Activated CD4-positive, CD25-positive, alpha-beta regulatory T cell treated with anti-CD3 and anti-CD28 coated beads, Interleukin-2, amount 50 U/mL, for 72 hours (primary cell): ENCODE measurements at regions not wholly inside any gene's neighbourhood (a gene's known extent, or its start where the extent isn't known, plus 50 kb on each side); places are given as distances from the start of the nearest gene placed in this dataset.
"Not testable (repeated sequence)": the region's sequence is repeated elsewhere in the genome, so short reads cannot be mapped to it uniquely, and the experiment has no call there.

Source experiments
- DNase-seq: peaks from one replicate; pipeline ENCODE4 v3.0.0; 2021

GRCh38 chr13:30054546-30054945, 204.1 kb upstream of the UBL3 start:
- not testable (repeated sequence) for DNase-seq

DNA sequence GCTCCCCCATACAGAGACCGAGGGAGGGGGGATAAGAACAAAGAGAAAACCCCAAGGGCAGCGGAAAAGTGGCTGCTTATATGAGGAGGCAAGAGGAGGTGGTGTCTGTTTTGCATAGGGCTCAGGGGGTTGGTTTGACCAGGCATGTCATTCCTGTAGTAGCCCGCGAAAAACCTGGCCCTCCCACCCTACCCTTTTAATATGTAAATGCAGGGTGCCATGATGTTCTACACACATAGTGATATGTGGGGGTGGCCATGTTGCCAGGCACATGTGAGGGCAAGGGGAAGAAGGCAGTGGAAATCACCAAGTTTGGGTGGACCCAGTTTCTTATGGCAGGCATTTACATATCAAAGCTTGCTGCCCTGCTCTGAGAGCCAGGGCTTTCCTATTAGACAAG, 203.5 kb upstream of the UBL3 start:
- DNase-seq = no peak

- DNase-seq = no peak
These were observed 201.7 kb upstream of the UBL3 start for GRCh38 chr13:30052120-30052519.

DNA sequence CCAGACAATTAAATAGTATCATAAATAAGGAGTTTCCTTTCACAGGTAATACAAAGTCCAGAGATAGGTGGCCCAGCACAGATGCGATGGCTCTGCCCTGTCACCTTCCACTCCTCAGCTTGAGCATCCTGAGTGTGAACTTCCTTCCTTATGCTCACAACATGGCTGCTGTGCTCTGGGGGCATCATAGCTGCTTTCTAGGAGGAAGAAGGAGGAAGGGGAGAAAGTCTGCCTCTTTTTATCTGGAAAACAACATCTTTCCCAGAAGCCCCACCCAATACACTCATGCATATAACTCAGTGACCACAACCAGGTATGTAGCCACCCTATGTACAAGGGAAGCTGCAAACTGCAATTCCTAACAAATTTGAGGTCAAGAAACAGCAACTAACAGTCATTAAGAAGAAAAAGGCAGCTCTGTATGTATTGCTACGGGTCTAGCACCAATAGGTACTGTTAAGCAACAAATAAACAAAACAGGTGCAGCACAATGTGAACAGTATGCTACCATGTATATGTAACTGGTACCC, 201.2 kb upstream of the UBL3 start:
- no peak for DNase-seq

DNA sequence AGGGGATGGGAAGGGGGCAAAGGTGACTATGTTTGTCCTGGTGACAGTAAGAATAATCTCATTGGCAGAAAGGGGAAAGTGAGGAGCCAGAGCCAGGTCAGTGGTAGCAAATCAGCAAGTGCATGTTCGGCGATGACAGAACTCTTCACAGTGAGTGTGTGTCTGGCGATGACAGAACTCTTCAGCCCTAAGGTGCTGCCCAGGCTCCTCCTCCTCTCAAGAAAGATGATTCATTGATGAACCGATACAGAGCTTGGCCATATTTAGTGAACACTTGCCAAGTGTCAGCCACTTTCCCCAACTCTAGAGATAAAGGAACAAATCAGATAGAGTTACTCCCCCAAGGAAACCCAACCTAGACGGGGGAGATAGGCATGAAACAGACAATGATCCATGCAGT, 199.3 kb upstream of the UBL3 start:
- no peak for DNase-seq

DNA sequence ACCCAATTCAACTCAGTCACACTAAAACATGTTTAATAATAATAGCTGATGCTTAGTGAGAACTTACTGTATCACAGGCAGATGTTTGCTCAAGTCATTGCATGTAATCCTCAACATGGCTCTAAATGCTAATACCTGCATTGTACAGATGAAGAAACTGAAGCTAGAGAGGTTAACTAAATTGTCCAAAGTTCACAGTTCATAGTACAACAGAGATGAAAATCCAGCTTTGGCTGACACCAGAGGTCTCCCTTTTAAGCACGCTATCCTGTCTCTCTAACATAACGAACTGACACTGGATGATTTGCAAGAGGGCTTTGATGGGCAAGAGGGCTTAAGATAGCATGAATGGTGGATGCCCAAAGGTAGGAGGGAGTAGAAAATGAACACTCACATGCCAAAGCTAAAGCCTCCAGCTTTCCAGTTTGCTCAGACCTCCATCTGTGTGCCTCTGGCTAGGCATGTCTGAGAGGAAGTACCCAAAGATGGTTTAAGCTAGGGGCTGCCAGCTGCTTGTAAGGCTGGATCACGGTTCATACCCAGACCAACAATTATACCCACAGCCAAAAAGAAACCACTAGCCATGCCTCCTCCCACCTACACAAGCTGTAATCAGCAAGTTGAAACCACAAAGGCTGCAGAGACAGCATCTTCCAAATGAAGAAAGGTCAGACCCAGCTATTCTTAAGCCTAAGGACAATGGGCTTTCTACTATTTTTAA, 196.9 kb upstream of the UBL3 start:
- DNase-seq = no peak

- no peak for DNase-seq
These were observed 195.7 kb upstream of the UBL3 start for GRCh38 chr13:30045916-30046704.

DNA sequence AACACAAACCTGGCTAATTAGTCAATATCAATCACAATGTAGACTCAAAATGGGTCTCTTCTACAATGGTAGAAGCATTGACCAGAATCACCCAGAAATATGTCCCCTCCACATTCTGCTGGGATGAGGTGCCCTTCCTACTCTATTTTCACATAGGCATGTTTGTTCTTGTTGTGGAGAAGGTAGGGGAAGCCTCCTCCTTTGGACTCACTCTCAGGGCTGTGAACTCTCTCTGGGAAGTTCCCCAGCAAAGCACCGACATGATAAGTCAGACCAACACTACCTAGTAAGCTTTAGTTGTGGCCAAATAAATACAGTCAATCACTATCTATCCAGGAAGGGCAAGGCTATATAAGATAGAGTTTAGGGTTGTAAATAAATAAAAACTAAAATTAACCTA, 194.5 kb upstream of the UBL3 start:
- no peak for DNase-seq

DNA sequence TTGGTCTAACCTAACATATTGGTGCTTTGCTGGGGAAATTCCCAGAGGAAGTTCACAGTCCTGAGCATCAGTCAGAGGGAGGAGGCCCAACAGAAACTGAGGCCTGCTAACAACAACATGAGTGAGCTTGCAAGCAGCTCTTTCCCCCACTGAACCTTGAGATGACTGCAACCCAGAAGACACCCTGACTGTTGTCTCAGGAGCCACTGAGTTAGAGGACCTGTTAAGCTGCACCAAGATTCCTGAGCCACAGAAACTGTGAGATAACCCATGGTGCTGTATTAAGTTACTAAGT, 193.2 kb upstream of the UBL3 start:
- no peak for DNase-seq

DNA sequence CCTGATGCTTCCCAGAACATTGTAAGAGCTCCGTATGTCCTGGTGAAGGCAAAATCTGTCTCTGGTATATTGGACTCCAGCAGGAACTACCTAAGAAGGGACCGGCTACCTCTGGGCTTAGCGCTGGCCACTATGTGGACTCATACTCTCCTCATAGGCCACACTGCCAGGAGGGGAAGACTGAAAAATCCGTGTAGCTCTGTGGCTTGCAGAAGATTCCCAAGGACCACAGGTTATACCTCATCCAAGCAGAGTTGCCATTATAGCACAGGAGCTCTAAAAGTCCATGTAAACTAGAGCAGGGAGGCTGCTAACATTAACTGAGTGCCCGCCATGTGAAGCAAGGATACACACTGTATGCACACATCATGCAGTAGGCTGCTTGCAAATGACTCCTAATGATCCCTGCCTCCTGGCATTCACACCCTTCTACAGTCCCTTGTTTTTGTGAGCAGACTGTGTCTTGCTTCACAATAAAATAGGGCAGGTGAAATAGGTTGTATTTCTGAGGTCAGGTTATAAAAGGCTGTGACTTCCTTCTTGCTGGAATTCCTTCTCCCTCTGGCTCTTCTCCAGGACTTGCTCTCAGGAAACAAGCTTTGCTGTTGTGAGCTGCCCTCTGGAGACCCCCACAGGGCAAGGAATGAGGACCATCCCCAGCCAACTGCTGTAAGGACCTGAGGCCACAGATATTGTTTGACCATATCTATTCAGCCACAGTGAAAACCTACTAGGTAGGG, 192.6 kb upstream of the UBL3 start:
- DNase-seq = no peak

GRCh38 chr13:30042272-30042671, 191.9 kb upstream of the UBL3 start:
- no peak for DNase-seq

- no peak for DNase-seq
These were observed 189.1 kb upstream of the UBL3 start for GRCh38 chr13:30039511-30039911.

DNA sequence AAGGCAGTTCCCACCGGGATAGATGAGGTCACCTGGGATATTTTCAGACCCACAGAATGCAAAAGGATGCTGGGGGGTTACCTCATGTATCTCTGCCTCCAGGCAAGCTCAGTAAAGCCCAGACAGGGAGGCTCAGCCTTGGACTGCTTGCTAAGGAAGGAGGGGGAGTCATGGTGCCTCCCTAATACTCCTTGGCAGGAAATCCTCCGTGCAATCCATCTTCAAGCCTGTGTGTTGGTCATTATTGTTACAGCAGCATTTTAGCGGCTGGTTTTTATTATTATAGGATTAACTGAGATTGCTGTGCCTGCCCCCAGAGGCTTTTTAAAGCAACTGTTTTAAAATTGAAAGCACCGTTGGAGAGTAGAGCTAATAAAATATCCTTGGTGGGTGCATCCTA, 188.5 kb upstream of the UBL3 start:
- DNase-seq = no peak

- DNase-seq = no peak
These were observed 187.3 kb upstream of the UBL3 start for GRCh38 chr13:30037766-30038165.

- DNase-seq = no peak
These were observed 186.9 kb upstream of the UBL3 start for GRCh38 chr13:30037306-30037705.

GRCh38 chr13:30034458-30034795, 184.0 kb upstream of the UBL3 start:
- no peak for DNase-seq

DNA sequence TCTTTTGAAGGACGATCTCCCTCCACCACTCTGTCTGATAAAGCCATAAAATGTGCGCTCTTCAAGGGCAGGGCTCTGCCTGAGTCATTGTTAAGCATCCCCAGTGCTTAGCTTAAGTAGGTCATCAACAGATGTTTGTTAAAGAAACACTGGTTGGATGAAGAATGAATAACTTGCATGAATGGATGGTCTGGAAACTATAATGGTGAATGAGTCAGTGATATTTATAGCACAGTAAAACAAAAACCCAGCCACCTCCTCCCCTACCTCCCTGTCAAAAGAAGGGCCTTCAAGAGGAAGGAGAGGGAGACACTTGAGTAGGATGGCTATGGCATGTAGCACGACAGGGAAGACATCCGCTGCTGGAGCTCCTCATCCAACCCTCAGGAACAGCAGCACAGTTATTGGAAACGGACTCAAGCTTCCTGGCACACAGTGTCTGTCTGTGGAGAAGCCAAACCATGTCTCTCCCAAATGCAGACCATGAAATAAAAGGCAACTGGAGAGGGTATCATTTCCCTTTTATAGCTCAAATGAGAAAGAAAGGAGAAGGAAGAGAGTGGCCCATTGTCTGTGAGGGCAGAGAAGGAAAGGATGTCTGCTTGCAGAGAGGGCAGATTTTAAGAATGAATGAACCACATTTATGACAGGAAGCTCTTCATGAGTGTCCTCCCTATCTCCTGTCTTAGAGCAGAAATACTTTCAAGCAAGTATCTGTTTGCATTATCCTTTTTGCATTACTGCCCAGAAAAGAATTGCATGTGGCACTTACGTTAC, 183.5 kb upstream of the UBL3 start:
- no peak for DNase-seq

GRCh38 chr13:30032263-30032662, 181.8 kb upstream of the UBL3 start:
- no peak for DNase-seq

DNA sequence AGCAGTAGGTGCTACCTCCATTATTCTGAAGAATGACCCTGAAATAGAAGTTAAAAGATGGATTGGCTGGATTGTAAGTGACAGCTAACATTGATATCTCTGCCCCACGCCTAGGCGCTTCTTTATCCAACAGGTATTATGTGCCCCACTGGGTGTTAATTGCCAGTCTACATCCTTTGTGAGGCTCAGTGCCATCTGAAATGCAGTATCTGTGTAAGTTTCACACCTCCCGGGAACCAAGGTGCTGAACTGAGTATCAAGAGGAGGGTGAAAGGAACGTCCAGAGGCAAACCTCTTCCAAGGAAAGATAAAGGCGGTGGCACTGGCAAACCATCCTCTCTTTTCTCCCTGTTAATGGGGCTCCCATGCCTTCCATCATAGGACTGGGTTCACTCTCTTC, 181.1 kb upstream of the UBL3 start:
- DNase-seq = no peak

GRCh38 chr13:30030141-30030750, 179.8 kb upstream of the UBL3 start:
- DNase-seq = no peak

DNA sequence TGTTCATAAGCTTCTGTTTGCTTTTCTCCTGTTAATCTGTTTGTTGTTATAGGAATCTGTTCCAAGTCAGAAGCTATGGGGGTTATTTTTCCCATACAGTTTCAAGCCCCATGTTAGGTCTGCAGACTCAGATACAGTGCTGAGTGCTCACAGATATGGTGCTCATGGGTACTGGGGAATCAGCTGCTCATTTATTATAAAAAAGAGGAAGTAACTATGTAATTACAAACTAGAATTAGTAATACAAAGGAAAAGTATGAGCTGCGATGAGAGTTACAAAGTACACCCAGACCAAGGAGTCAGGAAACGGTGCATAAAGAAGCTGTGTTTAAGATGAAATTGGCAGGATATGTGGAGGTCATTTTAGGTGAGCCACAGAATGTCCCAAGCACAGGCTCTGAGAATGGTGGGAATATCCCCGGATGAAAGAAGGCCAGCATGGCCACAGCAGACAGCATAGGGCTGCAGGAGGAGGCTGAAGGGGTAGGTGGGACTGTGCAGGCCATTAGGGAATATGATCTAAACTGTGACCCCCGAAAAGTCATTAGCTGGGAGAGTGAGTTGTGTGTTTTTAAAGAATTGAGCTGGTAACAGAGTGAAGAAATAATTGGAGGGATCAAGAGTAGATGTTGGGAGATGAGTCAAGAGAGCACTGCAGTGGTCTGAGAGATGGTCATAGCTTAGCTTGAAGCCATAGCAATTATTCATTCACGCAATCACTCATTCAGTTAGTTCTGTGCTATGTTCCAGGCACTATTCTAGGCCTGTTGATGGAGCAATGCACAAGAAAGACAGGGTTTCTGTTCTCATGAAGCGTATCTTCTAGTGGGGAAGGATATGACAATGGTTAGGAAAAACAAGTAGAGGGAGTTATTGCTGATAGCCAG, 177.4 kb upstream of the UBL3 start:
- DNase-seq = no peak

DNA sequence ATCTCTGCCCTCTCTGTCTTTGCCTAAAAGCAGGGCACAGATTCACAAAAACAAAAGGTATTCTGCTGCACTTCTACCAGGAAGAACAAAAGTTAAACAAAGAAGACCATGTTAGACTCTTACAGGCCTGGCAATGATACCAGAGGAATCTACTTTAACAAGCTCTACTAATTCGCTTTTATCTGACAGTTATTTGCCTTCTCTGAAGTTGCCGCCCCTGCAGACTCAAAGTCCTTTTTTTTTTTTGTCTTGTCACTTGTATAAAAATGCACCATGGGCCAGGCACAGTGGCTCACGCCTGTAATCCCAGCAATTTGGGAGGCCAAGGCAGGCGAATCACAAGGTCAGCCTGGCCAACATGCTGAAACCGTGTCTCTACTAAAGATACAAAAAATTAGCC, 176.5 kb upstream of the UBL3 start:
- no peak for DNase-seq
